ENCODE measurements at regions not wholly inside any gene's neighbourhood (a gene's known extent, or its start where the extent isn't known, plus 50 kb on each side); places are given as distances from the start of the nearest gene placed in this dataset.

GRCh38 chr4:142955501-142955900 lies 109.4 kb upstream of the INPP4B start:
- TF ChIP-seq, protein P1, sequence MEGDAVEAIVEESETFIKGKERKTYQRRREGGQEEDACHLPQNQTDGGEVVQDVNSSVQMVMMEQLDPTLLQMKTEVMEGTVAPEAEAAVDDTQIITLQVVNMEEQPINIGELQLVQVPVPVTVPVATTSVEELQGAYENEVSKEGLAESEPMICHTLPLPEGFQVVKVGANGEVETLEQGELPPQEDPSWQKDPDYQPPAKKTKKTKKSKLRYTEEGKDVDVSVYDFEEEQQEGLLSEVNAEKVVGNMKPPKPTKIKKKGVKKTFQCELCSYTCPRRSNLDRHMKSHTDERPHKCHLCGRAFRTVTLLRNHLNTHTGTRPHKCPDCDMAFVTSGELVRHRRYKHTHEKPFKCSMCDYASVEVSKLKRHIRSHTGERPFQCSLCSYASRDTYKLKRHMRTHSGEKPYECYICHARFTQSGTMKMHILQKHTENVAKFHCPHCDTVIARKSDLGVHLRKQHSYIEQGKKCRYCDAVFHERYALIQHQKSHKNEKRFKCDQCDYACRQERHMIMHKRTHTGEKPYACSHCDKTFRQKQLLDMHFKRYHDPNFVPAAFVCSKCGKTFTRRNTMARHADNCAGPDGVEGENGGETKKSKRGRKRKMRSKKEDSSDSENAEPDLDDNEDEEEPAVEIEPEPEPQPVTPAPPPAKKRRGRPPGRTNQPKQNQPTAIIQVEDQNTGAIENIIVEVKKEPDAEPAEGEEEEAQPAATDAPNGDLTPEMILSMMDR (IDR thresholded peaks at IDR 0.05), result no peak
- TF ChIP-seq POLR2A (IDR thresholded peaks at IDR 0.05), result no peak
